HepG2 (cell line): ENCODE measurements at regions not wholly inside any gene's neighbourhood (a gene's known extent, or its start where the extent isn't known, plus 50 kb on each side); places are given as distances from the start of the nearest gene placed in this dataset.

ENCODE experiments used
- GTF2F1 ChIP-seq: fragments of 150-350 bp; IDR thresholded peaks from 2 replicates; pipeline ENCODE4 v1.6.1; 2014; ENCODE audit warnings: low read length
- HNF1A ChIP-seq, 2 experiments: sonication (generic) in 1 of 2; formaldehyde crosslinking in 1 of 2; IDR thresholded peaks; 2 replicates each; pipeline versions ENCODE4 v1.4.0 to v1.6.1; 2016 to 2020; ENCODE audit warnings: borderline replicate concordance in 1 of 2, low read depth in 1 of 2, mild to moderate bottlenecking in 1 of 2, missing genetic modification reagents in 1 of 2
- IRF2 ChIP-seq: IDR thresholded peaks from 2 replicates; pipeline ENCODE4 v1.6.1; 2018; ENCODE audit warnings: missing genetic modification reagents, missing compliant biosample characterization
- KAT2B ChIP-seq: fragments of 150-350 bp; IDR thresholded peaks from 2 replicates; pipeline ENCODE4 v1.6.1; 2014; ENCODE audit warnings: low read depth, low read length, borderline replicate concordance
- KAT8 ChIP-seq: IDR thresholded peaks from 2 replicates; pipeline ENCODE4 v1.6.1; 2016; ENCODE audit warnings: missing genetic modification reagents, missing compliant biosample characterization
- MED13 ChIP-seq: sonication (generic); formaldehyde crosslinking; IDR thresholded peaks from 2 replicates; pipeline ENCODE4 v1.5.0; 2020; ENCODE audit warnings: missing genetic modification reagents
- ZNF136 ChIP-seq: sonication (generic); formaldehyde crosslinking; IDR thresholded peaks from 2 replicates; pipeline ENCODE4 v1.8.1; 2022; ENCODE audit warnings: low read depth, mild to moderate bottlenecking, moderate library complexity, missing genetic modification reagents
- ZNF563 ChIP-seq: sonication (generic); formaldehyde crosslinking; IDR thresholded peaks from 2 replicates; pipeline ENCODE4 v1.8.0; 2022; ENCODE audit warnings: mild to moderate bottlenecking, moderate library complexity, missing genetic modification reagents
- ZNF629 ChIP-seq: sonication (generic); formaldehyde crosslinking; conservative IDR thresholded peaks from 2 replicates; pipeline ENCODE4 v1.5.0; 2020; ENCODE audit warnings: missing genetic modification reagents
- ZNF781 ChIP-seq: sonication (generic); formaldehyde crosslinking; IDR thresholded peaks from 2 replicates; pipeline ENCODE4 v1.5.1; 2020; ENCODE audit warnings: borderline replicate concordance, mild to moderate bottlenecking, missing genetic modification reagents; ENCODE audit errors: not compliant biosample characterization

DNA sequence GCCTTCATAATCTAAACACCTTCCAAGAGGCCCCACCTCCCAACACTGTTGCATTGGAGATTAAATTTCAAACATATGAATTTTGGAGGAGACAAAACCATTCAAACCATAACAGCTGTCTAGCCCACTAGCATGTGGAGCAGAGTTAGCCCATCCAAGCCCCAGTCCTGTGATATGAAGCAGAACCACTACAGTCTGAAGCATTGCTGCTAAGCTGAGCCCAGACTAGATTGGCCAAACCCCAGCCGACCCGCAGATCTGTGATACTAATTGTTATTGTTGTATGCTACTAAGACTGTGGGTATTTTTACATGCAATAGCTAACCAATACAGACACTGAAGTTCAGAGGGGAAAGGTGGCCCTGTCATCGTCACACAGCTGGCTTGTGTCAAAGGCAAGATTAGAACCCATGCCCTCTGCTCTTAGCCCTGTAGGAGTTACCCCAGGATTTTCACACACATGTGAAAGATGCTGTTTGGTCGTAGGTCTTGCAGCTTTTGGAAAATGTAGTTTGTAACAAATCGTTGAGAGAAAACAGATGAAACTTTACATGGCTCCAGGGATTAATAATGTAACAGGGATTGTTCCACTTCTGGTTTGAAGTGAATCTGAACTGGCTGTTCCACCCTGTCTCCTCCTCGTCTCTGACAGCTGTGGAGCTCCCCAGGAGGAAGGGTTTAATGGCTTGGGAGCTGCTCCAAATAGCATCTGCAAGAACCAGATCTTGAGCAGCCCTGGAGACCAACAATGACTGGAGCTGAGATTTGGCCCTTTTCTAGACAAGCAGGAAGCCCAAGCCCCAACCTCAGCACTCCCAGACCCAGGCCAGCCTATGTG, 517.5 kb downstream of the MID1IP1 start (continued):
- TF ChIP-seq MED13 (no peak), HNF1A (IDR thresholded peaks at IDR 0.05; ENCODE audit: low read depth) (no peak), HNF1A (CRISPR knock-in tag; IDR thresholded peaks at IDR 0.05; ENCODE audit: borderline replicate concordance) (no peak), ZNF781 (CRISPR knock-in tag) (no peak), IRF2 (CRISPR knock-in tag) (no peak), GTF2F1 (no peak), ZNF563 (CRISPR knock-in tag) (no peak), ZNF136 (CRISPR knock-in tag) (no peak), KAT2B (no peak), ZNF629 (CRISPR knock-in tag) (no peak), KAT8 (CRISPR knock-in tag) (no peak)
